Transverse colon (tissue), 3 donors: ENCODE measurements at regions not wholly inside any gene's neighbourhood (a gene's known extent, or its start where the extent isn't known, plus 50 kb on each side); places are given as distances from the start of the nearest gene placed in this dataset.

ENCODE experiments used
- EP300 ChIP-seq: sonication (generic); formaldehyde crosslinking; IDR thresholded peaks from one replicate; pipeline ENCODE4 v1.6.1; 2017; ENCODE audit warnings: antibody characterized with exemption, low read depth
- TF ChIP-seq, protein P1 (sequence below), 5 experiments: fragments of 200-600 bp in 3 of 5; fragments of 450-650 bp in 2 of 5; sonication (generic) in 3 of 5; IDR thresholded peaks; 1 replicate in 2 of 5; 2 replicates in 3 of 5; pipeline ENCODE4 v1.5.1; 2016 to 2017; ENCODE audit warnings: antibody characterized with exemption in 5 of 5, inconsistent platforms in 3 of 5, mild to moderate bottlenecking in 2 of 5, moderate library complexity in 1 of 5

- no peak for TF ChIP-seq EP300
- TF ChIP-seq, protein P1, sequence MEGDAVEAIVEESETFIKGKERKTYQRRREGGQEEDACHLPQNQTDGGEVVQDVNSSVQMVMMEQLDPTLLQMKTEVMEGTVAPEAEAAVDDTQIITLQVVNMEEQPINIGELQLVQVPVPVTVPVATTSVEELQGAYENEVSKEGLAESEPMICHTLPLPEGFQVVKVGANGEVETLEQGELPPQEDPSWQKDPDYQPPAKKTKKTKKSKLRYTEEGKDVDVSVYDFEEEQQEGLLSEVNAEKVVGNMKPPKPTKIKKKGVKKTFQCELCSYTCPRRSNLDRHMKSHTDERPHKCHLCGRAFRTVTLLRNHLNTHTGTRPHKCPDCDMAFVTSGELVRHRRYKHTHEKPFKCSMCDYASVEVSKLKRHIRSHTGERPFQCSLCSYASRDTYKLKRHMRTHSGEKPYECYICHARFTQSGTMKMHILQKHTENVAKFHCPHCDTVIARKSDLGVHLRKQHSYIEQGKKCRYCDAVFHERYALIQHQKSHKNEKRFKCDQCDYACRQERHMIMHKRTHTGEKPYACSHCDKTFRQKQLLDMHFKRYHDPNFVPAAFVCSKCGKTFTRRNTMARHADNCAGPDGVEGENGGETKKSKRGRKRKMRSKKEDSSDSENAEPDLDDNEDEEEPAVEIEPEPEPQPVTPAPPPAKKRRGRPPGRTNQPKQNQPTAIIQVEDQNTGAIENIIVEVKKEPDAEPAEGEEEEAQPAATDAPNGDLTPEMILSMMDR (IDR thresholded peaks at IDR 0.05): no peak
Observed at GRCh38 chr5:101278011-101278687, 375.1 kb upstream of the ST8SIA4 start.
